ENCODE measurements at regions not wholly inside any gene's neighbourhood (a gene's known extent, or its start where the extent isn't known, plus 50 kb on each side); places are given as distances from the start of the nearest gene placed in this dataset.
"Not testable (repeated sequence)": the region's sequence is repeated elsewhere in the genome, so short reads cannot be mapped to it uniquely, and the experiment has no call there.

DNA sequence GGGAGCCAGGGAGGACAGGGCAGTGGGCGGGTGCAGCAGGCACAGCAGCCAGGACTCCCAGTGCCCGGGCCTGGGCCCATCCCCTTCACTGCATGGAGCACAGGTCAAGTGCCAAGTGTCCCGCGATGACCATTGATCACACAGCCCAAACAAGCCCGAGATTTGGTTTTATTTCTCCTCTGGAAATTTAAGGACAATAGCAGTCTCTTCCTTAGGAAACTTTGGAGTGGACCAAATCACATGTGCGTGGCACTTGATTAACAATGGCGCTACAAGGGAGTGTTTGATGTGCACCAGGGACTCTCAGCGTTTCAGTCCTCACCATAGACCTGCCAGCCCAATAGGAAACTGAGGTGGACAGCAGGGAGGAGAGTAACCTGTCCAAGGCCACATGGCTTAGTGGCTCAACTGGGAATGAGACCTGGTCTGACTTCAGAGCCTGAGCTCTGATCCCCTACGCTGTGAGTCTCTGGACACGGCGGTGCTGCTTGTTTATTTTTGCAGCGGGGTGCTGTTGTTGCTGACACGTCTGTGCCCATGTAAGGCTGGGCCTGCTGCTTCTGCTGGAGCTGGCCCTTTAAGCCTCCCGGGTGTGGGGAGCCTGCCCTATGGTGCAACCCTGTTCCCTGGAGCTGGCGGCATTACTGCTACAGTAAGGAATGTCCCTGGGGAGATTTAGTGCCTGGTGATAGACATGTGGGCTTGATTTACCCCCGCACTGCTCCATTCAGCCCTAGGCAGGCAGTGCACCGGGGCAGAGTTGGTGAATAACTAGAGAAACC, 194.2 kb downstream of the INHBB start:
- no peak for DNase-seq

DNA sequence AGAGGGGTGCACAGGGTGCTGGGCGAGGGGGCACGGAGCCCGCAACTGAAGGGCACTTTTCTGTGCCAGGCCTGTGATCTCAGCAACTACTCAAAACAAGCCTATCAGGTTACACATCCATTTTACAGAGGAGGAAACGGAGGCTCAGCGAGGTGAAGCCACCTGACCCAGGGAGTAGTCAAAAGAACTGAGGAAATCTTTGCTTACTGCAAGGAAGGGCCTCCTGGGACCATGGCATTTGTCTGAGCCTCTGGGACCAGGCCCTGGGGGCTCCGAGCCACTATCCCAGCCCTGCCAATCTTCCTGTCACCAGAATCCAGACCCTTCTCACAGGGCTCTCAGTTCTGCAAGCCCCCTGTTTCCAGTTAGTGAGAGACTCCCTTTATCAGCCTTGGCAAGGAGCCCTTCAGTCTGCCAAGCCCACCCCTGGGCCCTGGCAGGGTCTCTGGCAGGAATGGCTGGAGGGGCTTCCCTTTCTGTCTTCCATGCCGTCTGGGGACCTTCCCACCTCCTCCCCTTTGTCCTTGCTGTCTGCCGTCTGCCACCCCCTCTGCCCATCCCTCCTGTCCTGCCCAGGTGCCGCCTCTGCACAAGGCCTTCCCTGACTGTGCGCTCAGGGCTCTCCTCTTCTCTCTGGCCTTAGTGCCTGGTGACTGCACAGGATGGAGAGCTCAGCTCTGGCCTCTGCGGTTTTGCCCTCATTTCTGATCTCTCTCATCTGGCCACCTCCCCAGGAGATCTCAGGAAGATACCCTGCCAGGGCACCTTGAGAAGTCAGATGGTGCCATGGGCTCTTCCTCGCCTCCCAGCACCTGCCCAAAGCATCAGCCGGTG, 194.7 kb upstream of the GLI2 start:
- no peak for DNase-seq

DNA sequence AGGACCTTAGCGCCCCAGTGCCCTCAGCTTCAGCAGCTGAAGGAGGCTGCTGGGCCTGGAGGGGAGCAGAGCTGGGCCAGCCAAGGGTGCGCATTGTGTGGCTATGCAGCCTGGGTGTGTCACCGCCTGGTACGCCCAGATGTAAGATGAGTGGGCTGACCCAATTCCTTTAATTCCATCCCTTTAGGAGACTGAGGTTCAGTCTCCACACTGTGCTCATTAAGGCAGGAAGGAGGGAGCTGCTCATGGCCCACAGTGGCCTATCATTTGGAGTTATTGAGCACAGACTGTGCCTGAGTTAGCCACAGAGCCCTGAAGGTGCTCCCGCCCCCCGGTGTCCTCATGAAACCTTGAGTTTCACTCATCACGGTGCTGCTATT, 194.1 kb upstream of the GLI2 start:
- DNase-seq, result no peak

DNA sequence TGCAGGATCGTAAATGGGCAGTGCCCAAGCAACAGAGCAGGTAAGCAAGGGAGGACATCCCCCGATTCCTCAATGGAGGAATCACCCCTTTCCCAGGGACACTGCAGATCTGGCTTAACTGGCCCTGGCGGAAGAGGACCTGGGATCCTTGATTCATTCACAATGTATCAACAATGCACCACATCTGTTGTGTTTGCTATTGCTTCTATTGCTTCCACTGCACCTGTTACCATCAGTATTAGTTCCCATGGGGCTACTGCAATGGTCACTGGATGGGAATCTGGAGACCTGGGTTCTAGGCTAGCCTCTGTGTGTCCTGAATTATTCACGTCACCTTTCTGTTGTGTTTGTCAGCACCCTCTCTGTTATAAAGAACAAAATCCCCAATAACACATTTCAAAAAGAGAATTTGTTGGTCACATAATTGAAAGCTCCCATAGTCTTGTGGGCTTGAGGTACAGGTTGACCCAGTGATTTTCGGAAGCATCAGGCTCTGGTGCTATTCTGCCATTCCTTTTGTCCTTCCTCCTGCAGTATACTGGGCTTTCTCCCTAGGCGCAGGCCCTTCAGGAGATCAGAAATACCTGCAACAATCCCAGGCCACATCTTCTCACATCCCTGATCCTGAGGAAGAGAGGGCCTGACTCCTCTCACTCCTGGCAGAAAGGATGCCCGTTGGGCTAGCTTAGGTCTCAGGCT, 193.5 kb upstream of the GLI2 start:
- DNase-seq, result no peak

DNA sequence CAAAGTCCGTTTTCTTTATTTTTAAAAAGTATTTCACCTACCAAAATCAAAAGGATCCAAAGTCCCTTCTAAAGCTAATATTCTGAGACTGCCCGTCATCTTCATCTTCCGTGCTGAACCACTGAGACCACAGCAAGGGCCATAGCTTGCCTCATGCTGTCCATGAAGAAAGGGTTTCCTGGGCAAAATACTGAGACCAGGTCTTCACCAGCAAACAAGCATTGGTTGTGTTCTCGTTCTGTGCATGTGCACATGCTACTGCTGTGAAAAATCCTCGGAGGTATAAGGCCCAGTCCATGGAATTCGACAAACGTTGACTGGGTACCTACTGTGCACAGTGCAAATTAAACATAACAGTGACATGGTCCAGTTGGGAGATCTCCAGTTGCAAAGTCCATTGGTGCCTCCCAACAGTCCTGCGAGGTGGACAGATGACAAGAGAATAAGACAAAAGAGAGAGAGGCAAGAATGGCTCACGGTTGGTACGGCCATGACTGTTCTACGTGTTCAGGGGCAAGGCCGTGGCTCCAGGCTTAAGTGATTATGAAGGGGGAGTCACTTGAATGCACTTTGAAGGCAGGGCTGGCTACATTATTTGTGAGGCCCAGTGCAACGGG, 192.6 kb upstream of the GLI2 start:
- no peak for DNase-seq

DNA sequence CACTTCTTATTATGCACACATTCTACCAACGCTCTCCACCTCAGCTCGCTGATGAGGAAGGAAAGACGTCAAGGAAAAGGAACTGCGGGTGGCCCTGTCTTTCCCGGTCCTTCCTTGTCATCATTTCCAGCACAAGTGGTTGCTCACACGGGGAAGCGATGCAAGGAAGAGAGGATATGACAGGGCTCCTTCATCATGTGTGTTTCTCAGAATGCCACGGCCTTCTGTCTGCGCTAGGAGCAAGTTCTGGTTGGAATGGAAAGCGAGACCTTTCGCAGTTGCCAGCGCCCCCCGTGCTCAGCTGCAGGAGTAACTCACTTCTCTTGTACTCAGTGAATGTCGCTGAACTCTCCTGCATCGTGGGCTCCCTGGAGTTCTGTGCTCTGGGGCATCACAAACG, 191.8 kb upstream of the GLI2 start:
- DNase-seq, result no peak

DNA sequence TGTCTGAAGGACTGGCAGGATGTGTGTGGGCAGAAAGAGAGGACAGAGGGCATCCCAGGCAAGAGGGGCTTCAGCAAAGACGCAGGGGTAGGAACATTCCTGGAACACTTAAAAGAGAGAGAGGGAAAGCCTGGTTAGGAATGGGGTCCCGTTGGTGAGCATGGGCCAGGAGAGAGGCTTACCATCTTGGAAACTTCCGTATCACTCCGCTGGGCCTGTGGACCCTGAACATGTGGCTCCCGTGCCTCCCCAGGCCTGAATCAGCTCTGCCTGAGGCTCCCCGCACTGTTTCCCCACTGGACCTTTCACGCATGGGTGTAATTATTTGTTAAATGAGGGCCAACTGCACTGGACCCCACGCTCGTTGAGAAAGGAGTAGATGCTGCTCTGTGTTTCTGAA, 191.1 kb upstream of the GLI2 start:
- DNase-seq, result no peak

DNA sequence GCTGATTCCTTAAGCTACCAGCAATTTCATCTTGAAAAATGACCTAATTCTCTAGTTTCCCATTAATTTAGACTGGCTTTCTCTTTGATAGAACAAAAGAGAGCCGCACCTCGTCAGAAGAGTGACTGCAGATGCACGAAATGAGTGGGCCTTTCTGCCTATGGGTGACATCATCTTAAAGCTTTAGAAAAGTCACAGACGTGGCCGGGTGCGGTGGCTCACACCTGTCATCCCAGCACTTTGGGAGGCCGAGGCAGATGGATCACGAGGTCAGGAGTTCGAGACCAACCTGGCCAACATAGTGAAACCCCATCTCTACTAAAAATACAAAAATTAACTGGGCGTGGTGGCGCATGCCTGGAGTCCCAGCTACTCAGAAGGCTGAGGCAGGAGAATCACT, 190.7 kb upstream of the GLI2 start:
- not testable (repeated sequence) for DNase-seq

DNA sequence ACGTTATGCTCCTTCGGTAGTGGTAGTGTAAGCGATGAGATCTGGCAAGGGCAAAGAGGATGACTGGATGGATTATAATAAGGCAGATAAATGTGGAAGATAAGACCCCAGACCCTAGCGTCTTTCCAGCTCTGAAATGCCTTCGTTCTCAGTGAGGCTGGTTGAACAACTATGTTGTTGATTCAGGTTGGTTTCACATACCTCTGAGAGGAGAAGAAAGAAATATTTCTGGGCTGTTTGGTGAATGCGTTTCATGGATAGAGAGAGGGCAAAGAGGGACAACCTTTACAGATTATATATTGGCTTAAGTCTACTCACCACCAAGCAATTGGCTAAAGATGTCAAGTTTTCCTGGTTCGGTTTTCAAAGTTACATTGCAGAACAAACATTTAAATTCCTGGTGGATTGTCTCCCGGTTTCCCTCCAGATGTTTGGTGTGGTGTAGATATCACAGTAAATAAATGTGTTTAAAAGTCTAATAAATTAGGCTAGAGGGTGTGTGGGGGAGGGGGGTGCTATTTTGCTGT, 190.1 kb upstream of the GLI2 start:
- no peak for DNase-seq

DNA sequence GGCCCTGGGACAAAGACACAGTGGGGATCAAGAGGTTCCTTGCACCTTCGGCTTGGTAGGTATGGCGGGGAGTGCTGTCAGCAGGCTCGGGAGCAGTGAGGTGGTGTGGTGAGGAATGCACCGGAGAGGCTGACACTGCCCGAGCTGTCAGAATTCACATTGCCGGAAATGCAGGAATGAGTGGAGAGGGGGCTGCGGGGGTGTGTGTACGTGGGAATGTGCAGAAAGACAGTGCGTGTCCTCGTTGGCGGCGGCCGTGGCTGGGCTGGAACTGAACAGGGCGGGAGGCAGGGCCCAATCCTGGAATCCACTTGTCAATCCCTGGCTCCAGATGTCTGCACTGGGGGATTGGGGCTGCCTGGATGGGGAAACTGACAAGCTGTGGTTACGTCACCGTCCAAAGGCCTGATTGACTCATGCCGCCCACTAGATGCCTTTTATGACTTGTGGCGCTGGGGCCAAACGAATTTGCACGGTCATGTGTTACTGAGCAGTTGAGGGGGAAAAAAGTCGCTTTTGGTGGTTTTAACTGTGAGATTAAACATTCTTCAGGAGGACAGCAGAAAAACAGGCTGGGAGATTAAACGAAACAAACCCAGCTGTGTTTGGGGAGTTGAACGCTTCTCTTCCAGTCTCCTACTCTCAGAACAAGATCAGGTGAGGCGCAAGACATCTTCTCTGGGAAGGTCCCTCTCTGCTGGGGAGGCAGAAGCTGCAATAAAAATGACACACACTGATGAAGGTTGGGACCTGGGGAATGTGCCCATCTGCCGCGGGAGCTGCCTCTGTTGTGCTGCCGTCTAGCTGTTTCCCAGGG, 189.4 kb upstream of the GLI2 start:
- DNase-seq, result no peak

DNA sequence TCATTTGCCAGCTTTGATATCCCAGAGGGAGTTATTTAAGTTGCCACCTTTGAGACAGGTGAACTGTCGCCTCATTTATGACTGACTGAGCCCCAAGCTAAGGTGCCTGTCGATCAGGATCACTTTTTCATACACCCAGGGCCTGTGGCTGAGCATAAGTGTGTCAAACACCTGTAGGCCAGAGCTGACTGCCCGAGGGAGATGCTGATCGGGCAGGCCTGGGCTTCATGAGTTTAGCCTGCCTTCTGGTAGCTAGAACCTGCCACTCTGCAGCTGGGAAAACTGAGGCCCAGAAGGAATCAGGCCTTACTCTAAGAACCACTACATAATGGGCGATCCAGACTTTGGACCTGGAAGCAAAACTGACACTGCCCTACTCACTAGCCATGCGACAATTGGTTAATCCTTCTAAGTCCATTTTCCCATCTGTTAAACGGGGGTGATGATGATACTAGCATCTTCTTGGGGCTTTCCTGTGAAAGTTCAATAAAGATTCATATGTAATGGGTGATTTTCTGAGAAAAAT, 188.7 kb upstream of the GLI2 start:
- no peak for DNase-seq

DNA sequence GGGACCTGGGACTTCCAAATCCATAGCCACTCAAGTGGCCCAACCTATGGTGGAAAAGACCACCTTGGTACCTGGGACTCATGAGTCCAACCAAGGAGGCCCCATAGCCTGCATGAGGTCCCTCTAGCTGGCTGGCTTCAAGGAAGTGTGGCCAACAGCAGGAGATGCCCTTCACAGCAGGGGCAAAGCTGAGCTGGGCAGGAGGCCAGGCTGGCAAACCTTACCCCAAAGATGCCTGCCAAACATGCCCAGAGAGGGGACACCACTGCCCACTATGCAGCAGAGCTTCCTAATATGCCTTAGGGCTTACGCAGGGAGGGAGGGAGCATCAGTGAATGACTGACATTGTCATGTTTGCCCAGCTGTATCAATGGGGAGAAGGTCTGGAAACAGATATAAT, 188.0 kb upstream of the GLI2 start:
- no peak for DNase-seq

DNA sequence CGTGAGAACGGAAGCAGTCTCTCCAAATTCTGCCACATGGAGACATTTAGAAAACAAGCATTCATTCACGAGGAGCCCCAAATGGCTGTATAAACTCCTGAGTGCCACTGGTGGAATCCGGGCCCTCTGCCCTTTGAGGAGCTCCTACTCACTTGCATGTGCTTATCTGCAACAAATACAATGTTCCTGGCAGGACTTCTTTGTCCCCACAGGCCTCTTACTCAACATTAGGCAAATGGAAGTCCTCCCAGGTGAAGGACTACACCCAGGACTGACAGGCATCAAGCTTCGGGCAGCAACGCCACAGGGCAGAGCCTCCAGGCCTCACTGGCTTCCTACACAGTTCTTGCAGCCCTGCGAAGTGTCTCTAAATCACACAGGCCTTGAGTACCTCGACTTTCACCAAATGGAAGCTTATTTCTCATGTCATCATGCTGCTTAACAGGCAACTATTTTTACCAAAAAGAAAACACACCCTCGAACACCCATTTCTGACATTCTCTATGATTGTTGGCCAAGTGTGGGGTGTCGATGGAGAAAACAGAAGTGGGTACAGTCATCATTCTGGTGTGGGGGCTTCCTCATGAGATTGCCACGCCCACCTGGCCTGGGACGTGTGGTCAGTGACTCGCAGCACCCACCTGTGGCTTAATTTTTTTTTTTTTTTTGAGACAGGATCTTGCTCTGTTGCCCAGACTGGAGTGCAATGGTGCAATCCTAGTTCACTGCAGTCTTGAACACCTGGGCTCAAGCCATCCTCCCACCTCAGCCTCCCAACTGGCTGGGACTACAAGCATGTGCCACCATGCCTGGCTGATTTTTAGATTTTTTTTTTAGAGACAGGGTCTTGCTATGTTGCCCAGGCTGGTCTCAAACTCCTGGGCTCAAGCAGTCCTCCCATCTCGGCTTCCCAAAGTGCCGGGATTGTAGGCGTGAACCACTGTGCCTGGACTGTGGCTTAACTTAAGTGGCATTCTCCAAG, 186.8 kb upstream of the GLI2 start:
- no peak for DNase-seq

DNA sequence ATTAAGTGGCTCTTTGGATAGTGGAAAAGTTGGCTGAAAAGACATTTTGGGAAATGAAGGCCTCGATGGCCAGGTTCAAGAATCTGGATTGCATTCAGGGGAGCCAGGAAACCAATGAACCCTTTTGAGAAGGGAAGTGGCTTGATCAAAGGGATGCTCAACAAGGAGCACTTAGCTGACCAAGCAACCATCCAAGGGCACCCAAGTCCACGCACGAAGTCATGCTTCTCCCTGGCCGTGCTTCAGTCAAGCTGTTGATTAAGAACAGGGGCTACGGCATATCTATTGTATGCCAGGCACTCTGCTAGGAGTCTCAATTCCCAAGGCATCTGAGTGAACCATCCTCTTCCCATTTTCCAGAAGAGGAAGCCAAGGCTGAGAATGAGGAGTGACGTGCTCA, 185.8 kb upstream of the GLI2 start:
- DNase-seq, result no peak

DNA sequence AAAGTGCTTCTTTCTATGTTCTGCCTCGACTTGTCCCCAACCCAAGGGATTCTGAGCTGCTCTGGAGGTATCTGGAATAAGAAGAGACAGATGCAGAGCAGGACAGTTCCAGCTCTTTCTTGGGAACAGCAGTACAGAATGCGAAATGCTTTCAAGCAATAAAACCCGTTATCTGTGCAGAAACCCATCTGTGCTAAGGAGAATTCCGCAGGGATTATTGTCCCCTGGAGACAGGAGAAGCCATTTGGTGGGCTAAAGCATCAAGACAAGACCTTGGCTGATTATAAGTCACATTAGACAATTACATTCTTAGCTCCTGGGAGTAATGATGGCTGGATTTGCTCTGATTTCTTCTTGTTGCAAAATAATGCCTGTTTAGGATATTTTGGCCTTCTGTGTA, 185.4 kb upstream of the GLI2 start:
- DNase-seq, result no peak

DNA sequence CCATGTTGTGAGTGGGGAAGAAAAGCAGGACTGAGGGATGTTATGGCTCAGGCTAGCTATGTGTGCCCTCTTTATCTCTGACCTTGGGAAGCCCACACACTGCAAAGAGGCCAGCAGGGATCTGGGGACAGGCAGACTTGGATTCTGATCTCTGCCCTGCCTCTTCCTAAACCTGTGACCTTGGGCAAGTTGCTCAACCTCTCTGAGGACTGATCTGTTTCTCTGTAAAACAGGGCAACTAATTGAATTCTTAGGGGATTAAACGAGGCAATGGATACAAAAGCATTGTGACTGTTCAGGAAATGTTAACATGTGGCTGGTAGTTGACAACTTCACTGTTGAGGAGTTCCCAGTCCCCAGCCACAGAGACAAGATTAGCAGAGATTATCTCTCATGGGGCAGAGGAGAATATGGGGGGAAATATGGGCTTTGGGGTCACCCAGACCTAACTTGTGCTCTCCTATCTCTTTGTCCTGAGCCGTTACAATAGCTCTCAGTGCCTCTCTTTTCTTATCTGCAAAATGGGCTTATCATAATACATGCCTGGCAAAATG, 184.7 kb upstream of the GLI2 start:
- no peak for DNase-seq

DNA sequence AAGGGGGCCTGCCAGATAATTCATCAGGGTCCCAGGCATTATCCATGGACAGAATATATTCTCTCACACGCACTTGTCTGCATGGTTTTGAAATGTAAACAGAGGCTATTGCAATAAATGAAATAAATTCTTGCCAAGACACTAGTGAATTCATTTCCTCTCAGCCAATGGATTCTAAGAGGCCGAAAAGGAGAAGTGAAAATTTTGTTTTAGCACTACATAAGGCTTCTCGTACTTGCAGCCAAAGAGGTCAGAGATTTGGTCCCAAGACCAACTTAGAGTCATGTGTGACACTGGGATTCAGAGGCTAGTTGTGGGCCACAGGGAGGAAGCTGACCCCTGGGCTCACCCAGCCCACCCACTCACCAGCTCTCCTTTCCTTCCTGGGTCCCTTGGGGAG, 184.1 kb upstream of the GLI2 start:
- DNase-seq, result no peak

DNA sequence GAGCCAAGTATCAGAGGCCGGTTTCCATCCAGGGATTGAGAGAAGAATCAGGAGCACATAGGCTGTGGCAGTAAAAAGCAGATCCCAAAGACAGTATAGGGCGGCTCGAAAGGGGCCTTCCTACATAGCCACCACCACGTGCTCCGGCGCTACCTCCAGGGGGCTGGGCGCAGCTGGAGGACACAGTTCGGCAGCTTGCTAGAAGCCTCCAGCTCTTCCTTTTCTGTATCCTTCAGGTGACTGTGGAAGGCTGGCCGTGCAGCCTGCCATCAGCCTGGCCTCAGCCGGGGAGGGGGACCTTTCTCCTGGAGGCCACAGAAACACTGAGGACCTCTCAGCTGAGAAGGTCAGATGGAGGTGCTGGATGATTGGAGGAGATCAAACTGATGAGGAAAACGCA, 183.6 kb upstream of the GLI2 start:
- no peak for DNase-seq

DNA sequence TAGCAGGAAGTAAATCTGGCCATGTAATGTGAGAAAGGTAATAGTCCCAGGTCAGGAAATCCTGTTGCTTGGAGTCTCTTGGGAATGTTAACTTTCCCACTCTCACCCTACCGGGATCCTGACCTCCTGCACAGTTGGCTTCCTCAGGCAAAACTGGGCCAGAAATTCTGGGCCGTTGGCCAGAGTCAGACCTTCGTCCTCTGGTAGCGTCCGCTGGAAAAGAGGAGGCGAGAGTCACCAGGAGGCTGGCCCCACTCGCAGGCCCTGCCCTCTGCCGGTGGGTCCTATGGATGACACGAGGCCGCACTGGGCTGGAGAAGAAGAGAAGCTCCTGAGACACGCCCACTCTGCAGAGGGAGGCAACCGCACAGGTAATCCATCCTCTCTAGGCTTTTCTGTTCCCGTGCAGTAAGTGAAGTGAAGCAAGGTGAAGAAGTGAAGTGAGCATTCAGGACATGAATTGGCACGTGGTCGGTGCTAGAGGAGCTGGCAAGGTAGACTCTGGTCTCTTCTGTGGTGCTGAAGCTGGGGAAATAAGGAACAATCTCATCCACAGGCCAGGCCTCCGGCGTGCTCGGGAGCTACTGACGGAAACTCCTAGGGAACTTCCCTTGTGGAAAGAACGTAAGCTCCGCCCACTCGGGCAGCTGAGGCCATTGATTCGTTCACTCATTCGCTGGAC, 182.7 kb upstream of the GLI2 start:
- DNase-seq, result no peak

DNA sequence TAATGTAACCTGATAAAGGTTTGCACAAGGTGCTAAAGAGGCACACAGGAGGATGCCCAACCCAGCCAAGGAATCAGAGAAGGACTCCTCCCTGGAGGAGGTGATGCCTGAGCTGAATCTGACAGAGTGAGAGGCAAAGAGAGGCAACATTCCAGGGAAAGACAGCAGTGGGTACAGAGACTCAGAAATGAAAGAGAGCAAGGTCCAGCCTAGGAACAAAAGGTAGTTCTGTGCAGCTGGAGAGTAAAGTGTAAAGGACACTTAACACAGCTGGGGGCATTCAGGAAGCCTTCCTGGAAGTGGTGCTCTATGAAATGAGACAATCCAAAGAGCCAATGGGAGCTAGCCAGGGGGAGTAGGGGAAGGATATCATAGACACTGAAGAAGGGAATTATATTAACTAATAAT, 181.0 kb upstream of the GLI2 start:
- DNase-seq, result no peak
